Ishikawa (cell line): ENCODE measurements at regions not wholly inside any gene's neighbourhood (a gene's known extent, or its start where the extent isn't known, plus 50 kb on each side); places are given as distances from the start of the nearest gene placed in this dataset.

ENCODE experiments used
- RAD21 ChIP-seq: IDR thresholded peaks from 2 replicates; pipeline ENCODE4 v1.6.1; 2012; ENCODE audit warnings: low read depth
- TF ChIP-seq, protein P1 (sequence below): IDR thresholded peaks from 2 replicates; pipeline ENCODE4 v1.6.1; 2012; ENCODE audit warnings: low read depth, mild to moderate bottlenecking

DNA sequence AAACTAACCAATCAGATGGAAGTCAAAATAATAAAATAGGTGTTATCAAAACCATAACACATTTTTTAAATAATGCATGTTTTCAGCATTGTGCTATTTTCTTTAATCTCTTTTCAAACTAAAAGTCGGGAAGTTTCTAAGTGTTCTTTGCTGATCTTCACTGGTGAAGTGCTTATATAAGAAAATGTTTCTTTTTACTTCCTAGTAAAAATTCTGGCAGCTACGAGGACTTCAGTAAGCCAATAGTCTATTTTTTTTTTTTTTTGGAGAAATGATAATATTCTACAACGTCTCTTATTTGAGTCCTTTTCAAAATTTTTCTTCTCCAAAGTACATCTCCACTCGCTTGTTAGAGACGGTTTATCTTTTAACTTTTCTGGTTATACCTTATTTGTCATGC is 448.0 kb downstream of the SLC6A15 start:
- TF ChIP-seq, protein P1, sequence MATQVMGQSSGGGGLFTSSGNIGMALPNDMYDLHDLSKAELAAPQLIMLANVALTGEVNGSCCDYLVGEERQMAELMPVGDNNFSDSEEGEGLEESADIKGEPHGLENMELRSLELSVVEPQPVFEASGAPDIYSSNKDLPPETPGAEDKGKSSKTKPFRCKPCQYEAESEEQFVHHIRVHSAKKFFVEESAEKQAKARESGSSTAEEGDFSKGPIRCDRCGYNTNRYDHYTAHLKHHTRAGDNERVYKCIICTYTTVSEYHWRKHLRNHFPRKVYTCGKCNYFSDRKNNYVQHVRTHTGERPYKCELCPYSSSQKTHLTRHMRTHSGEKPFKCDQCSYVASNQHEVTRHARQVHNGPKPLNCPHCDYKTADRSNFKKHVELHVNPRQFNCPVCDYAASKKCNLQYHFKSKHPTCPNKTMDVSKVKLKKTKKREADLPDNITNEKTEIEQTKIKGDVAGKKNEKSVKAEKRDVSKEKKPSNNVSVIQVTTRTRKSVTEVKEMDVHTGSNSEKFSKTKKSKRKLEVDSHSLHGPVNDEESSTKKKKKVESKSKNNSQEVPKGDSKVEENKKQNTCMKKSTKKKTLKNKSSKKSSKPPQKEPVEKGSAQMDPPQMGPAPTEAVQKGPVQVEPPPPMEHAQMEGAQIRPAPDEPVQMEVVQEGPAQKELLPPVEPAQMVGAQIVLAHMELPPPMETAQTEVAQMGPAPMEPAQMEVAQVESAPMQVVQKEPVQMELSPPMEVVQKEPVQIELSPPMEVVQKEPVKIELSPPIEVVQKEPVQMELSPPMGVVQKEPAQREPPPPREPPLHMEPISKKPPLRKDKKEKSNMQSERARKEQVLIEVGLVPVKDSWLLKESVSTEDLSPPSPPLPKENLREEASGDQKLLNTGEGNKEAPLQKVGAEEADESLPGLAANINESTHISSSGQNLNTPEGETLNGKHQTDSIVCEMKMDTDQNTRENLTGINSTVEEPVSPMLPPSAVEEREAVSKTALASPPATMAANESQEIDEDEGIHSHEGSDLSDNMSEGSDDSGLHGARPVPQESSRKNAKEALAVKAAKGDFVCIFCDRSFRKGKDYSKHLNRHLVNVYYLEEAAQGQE, result no peak
- TF ChIP-seq RAD21, result no peak
